ENCODE measurements at regions not wholly inside any gene's neighbourhood (a gene's known extent, or its start where the extent isn't known, plus 50 kb on each side); places are given as distances from the start of the nearest gene placed in this dataset.

GRCh38 chr14:89013098-89013504, 188.7 kb downstream of the TTC8 start:
- TF ChIP-seq CTCF (IDR thresholded peaks at IDR 0.05) (no peak), EP300 (IDR thresholded peaks at IDR 0.05) (no peak), POLR2AphosphoS5 (IDR thresholded peaks at IDR 0.05) (no peak), POLR2A (IDR thresholded peaks at IDR 0.05) (no peak)

Data from sigmoid colon (tissue), 4 donors.